ENCODE measurements at regions not wholly inside any gene's neighbourhood (a gene's known extent, or its start where the extent isn't known, plus 50 kb on each side); places are given as distances from the start of the nearest gene placed in this dataset.

DNA sequence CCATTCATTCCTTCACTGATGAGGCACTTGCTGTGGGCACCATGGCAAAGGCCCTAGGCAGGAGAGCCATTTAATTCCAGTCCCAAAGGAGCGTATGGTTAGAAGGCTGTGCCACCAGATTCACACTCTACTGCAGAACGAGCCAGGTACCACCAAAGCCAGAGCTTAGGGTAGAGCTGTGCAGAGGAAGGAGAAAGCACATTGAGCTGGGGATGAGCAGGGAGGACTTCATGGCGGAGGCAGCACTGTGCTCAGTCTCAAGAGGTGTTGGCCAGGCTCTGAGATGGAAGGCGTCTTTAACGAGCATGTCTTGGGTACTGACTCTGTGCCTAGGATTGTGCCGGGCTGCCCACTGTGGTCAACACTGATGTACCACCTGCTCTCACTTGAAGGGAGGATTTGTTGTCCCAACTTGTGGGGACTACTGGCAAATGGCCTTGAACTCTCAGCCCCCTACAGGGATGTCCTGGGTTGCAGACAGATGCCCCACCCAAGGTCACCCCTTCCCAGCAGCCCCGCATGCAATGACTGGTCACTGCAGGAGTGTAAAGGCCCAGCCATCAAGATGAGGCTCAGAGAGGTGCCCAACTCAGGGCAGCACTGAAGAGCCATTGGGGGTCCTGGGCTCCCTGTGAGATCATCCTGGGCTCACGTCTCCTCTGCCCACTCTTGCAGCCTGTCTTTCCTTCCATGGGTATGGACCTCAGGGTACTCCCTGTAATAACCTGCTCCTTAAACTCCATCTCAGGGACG is 251.4 kb downstream of the GLI2 start:
- Histone ChIP-seq H3K4me3 (ENCODE audit: low read depth in 1 of 2, low read length in 1 of 2) (no peak overlapping the region), H3K27me3 (no peaks in the 10 kb centered on the region), H3K4me1 (ENCODE audit: control insufficient read depth in 1 of 2, insufficient read depth in 1 of 2, low read depth in 1 of 2, low read length in 1 of 2) (no peaks in the 10 kb centered on the region), H3K9me3 (no peaks in the 10 kb centered on the region), H3K27ac (no peak overlapping the region), H3K36me3 (no peaks in the 10 kb centered on the region)
- TF ChIP-seq, protein P1, sequence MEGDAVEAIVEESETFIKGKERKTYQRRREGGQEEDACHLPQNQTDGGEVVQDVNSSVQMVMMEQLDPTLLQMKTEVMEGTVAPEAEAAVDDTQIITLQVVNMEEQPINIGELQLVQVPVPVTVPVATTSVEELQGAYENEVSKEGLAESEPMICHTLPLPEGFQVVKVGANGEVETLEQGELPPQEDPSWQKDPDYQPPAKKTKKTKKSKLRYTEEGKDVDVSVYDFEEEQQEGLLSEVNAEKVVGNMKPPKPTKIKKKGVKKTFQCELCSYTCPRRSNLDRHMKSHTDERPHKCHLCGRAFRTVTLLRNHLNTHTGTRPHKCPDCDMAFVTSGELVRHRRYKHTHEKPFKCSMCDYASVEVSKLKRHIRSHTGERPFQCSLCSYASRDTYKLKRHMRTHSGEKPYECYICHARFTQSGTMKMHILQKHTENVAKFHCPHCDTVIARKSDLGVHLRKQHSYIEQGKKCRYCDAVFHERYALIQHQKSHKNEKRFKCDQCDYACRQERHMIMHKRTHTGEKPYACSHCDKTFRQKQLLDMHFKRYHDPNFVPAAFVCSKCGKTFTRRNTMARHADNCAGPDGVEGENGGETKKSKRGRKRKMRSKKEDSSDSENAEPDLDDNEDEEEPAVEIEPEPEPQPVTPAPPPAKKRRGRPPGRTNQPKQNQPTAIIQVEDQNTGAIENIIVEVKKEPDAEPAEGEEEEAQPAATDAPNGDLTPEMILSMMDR (IDR thresholded peaks at IDR 0.05) = no peak

DNA sequence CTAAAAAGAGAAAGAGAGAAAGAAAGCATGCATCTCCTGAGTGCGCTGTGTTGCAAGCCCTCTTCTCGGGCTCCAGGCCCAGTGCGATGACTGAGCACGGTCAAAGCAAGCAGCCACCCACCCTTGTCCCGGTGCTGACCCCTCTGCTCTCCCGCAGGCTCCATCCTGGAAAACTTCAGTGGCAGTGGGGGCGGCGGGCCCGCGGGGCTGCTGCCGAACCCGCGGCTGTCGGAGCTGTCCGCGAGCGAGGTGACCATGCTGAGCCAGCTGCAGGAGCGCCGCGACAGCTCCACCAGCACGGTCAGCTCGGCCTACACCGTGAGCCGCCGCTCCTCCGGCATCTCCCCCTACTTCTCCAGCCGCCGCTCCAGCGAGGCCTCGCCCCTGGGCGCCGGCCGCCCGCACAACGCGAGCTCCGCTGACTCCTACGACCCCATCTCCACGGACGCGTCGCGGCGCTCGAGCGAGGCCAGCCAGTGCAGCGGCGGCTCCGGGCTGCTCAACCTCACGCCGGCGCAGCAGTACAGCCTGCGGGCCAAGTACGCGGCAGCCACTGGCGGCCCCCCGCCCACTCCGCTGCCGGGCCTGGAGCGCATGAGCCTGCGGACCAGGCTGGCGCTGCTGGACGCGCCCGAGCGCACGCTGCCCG is 252.5 kb downstream of the GLI2 start:
- Histone ChIP-seq H3K9me3 (no peaks in the 10 kb centered on the region), H3K36me3 (no peaks in the 10 kb centered on the region), H3K4me3 (ENCODE audit: low read depth in 1 of 2, low read length in 1 of 2) (no peak overlapping the region), H3K27ac (no peak overlapping the region), H3K4me1 (ENCODE audit: control insufficient read depth in 1 of 2, insufficient read depth in 1 of 2, low read depth in 1 of 2, low read length in 1 of 2) (no peaks in the 10 kb centered on the region), H3K27me3 (no peaks in the 10 kb centered on the region)
- TF ChIP-seq, protein P1 (IDR thresholded peaks at IDR 0.05) = no peak

DNA sequence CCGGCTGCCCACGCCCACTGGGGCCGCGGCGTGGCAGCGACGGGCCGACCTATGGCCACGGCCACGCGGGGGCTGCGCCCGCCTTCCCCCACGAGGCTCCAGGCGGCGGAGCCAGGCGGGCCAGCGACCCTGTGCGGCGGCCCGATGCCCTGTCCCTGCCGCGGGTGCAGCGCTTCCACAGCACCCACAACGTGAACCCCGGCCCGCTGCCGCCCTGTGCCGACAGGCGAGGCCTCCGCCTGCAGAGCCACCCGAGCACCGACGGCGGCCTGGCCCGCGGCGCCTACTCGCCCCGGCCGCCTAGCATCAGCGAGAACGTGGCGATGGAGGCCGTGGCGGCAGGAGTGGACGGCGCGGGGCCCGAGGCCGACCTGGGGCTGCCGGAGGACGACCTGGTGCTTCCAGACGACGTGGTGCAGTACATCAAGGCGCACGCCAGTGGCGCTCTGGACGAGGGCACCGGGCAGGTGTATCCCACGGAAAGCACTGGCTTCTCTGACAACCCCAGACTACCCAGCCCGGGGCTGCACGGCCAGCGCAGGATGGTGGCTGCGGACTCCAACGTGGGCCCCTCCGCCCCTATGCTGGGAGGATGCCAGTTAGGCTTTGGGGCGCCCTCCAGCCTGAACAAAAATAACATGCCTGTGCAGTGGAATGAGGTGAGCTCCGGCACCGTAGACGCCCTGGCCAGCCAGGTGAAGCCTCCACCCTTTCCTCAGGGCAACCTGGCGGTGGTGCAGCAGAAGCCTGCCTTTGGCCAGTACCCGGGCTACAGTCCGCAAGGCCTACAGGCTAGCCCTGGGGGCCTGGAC is 253.2 kb downstream of the GLI2 start:
- TF ChIP-seq, protein P1 (IDR thresholded peaks at IDR 0.05) = no peak
- Histone ChIP-seq H3K27ac (no peak overlapping the region), H3K36me3 (no peaks in the 10 kb centered on the region), H3K4me1 (ENCODE audit: control insufficient read depth in 1 of 2, insufficient read depth in 1 of 2, low read depth in 1 of 2, low read length in 1 of 2) (no peaks in the 10 kb centered on the region), H3K9me3 (no peaks in the 10 kb centered on the region), H3K27me3 (no peaks in the 10 kb centered on the region), H3K4me3 (ENCODE audit: low read depth in 1 of 2, low read length in 1 of 2) (no peak overlapping the region)

DNA sequence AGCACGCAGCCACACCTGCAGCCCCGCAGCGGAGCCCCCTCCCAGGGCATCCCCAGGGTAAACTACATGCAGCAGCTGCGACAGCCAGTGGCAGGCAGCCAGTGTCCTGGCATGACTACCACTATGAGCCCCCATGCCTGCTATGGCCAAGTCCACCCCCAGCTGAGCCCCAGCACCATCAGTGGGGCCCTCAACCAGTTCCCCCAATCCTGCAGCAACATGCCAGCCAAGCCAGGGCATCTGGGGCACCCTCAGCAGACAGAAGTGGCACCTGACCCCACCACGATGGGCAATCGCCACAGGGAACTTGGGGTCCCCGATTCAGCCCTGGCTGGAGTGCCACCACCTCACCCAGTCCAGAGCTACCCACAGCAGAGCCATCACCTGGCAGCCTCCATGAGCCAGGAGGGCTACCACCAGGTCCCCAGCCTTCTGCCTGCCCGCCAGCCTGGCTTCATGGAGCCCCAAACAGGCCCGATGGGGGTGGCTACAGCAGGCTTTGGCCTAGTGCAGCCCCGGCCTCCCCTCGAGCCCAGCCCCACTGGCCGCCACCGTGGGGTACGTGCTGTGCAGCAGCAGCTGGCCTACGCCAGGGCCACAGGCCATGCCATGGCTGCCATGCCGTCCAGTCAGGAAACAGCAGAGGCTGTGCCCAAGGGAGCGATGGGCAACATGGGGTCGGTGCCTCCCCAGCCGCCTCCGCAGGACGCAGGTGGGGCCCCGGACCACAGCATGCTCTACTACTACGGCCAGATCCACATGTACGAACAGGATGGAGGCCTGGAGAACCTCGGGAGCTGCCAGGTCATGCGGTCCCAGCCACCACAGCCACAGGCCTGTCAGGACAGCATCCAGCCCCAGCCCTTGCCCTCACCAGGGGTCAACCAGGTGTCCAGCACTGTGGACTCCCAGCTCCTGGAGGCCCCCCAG is 254.1 kb downstream of the GLI2 start:
- Histone ChIP-seq H3K4me3 (ENCODE audit: low read depth in 1 of 2, low read length in 1 of 2) (no peak overlapping the region), H3K36me3 (no peaks in the 10 kb centered on the region), H3K27ac (no peak overlapping the region), H3K4me1 (ENCODE audit: control insufficient read depth in 1 of 2, insufficient read depth in 1 of 2, low read depth in 1 of 2, low read length in 1 of 2) (no peaks in the 10 kb centered on the region), H3K9me3 (no peaks in the 10 kb centered on the region), H3K27me3 (no peaks in the 10 kb centered on the region)
- TF ChIP-seq, protein P1 (IDR thresholded peaks at IDR 0.05) = no peak

DNA sequence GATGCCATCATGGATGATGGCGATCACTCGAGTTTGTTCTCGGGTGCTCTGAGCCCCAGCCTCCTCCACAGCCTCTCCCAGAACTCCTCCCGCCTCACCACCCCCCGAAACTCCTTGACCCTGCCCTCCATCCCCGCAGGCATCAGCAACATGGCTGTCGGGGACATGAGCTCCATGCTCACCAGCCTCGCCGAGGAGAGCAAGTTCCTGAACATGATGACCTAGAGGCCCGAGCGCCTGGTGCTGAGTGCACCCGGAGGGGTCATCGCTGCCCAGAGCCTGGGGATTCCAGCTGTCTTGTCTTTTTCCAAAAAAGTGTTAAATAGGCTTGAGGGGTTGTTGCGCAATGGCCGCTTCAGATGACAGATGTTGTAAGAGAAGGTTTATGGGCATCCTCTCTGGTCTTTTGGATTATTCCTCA is 254.8 kb downstream of the GLI2 start:
- H3K36me3 ChIP-seq = no peaks in the 10 kb centered on the region

More for the DNA sequence above, 254.8 kb downstream of the GLI2 start:
- no peaks in the 10 kb centered on the region for H3K27me3 ChIP-seq
- TF ChIP-seq, protein P1 (IDR thresholded peaks at IDR 0.05) = no peak
- no peak overlapping the region for H3K27ac ChIP-seq
- no peaks in the 10 kb centered on the region for H3K4me1 ChIP-seq (ENCODE audit: control insufficient read depth in 1 of 2, insufficient read depth in 1 of 2, low read depth in 1 of 2, low read length in 1 of 2)
- no peak overlapping the region for H3K4me3 ChIP-seq (ENCODE audit: low read depth in 1 of 2, low read length in 1 of 2)
- H3K9me3 ChIP-seq = no peaks in the 10 kb centered on the region
